GM19035 (cell line): ENCODE measurements at regions not wholly inside any gene's neighbourhood (a gene's known extent, or its start where the extent isn't known, plus 50 kb on each side); places are given as distances from the start of the nearest gene placed in this dataset.

Experiments used
- ATAC-seq: cut with Tn5 transposase; IDR thresholded peaks from one replicate; pipeline ENCODE4 v1.9.1; 2021; ENCODE audit not compliant: unreplicated experiment

DNA sequence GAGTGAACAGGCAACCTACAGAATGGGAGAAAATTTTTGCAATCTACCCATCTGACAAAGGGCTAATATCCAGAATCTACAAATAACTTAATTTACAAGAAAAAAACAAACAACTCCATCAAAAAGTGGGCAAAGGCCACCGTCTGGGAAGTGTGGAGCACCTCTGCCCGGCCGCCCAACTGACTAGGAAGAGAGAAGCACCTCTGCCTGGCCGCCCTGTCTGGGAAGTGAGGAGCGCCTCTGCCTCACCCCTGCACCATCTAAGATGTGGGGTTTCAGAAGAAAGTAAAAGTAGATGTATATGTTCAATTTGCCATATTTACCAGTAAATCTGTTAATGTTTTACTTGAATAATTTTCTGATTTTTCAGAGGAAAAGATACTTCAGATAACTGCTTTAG, 108.1 kb upstream of the TMEM161B start:
- no peak for ATAC-seq

GRCh38 chr5:88374391-88374790, 105.7 kb upstream of the TMEM161B start:
- no peak for ATAC-seq

DNA sequence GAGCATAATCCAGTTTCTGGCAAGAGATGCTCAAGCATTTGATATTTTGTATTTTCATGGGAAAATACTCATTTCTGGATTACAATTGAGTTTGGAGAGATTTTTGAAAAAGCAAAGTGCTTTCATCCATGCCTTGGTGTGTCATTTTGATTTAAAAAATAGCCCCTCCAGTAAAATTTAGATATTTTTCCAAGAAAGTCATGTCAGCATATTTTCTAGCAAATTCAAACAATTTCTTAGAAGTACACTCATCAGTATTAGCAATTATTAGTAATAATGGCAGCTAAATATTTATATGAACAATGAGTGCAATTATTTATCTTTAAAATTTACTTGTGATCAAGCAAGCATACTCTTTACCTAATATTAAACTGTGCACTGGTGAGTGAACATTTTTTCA, 102.2 kb upstream of the TMEM161B start:
- no peak for ATAC-seq

- no peak for ATAC-seq
Measured at GRCh38 chr5:88368201-88368600, 99.6 kb upstream of the TMEM161B start.

GRCh38 chr5:88364991-88365390, 96.3 kb upstream of the TMEM161B start:
- no peak for ATAC-seq

GRCh38 chr5:88355490-88356050, 86.9 kb upstream of the TMEM161B start:
- ATAC-seq: no peak

- no peak for ATAC-seq
Measured at GRCh38 chr5:88325868-88326267, 57.2 kb upstream of the TMEM161B start.

DNA sequence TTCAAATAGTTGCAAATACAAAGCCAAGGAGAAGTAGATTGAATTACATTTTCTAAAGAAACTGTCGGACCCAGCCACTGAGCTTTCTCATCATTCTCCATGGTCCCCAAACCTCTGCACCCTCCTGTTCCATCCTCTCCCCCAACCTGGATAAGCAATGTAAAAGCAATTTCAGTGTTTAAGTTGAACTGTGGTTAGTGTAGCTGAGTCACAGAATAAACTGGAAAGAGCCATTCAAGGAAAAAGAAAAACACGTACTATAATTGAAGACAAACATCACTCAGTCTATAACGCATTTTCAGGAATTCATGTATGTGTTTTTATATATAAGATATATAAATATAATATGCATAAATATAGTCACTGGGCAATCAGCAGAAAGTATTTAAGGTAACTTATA, 54.1 kb upstream of the TMEM161B start:
- no peak for ATAC-seq
